HG03159 (cell line): ENCODE measurements at regions not wholly inside any gene's neighbourhood (a gene's known extent, or its start where the extent isn't known, plus 50 kb on each side); places are given as distances from the start of the nearest gene placed in this dataset.

Experiments used
- ATAC-seq: cut with Tn5 transposase; IDR thresholded peaks from one replicate; pipeline ENCODE4 v1.9.1; 2021; ENCODE audit warnings: mild to moderate bottlenecking, moderate library complexity; ENCODE audit not compliant: unreplicated experiment

GRCh38 chr1:208509072-208509471 is 264.9 kb upstream of the PLXNA2 start:
- ATAC-seq = no peak

- ATAC-seq = no peak
Observed at GRCh38 chr1:208510192-208510952, 266.2 kb upstream of the PLXNA2 start.

GRCh38 chr1:208511242-208511860 is 267.2 kb upstream of the PLXNA2 start:
- no peak for ATAC-seq

- no peak for ATAC-seq
Observed at GRCh38 chr1:208513799-208514198, 269.6 kb upstream of the PLXNA2 start.

- ATAC-seq = no peak
Observed at GRCh38 chr1:208515129-208515528, 270.9 kb upstream of the PLXNA2 start.

- ATAC-seq = no peak
Observed at GRCh38 chr1:208516780-208517179, 272.6 kb upstream of the PLXNA2 start.

GRCh38 chr1:208520438-208521099 is 276.4 kb upstream of the PLXNA2 start:
- no peak for ATAC-seq

- ATAC-seq = no peak
Observed at GRCh38 chr1:208521534-208521933, 277.4 kb upstream of the PLXNA2 start.

- ATAC-seq = no peak
Observed at GRCh38 chr1:208523007-208523406, 278.8 kb upstream of the PLXNA2 start.

- ATAC-seq = no peak
Observed at GRCh38 chr1:208524376-208524775, 280.2 kb upstream of the PLXNA2 start.

GRCh38 chr1:208524925-208525324 is 280.7 kb upstream of the PLXNA2 start:
- ATAC-seq = no peak

- ATAC-seq = no peak
Observed at GRCh38 chr1:208525417-208525816, 281.2 kb upstream of the PLXNA2 start.

GRCh38 chr1:208526613-208527125 is 282.5 kb upstream of the PLXNA2 start:
- ATAC-seq = no peak

GRCh38 chr1:208527156-208527555 is 283.0 kb upstream of the PLXNA2 start:
- ATAC-seq = no peak

- no peak for ATAC-seq
Observed at GRCh38 chr1:208528578-208529240, 284.5 kb upstream of the PLXNA2 start.

GRCh38 chr1:208531003-208531750 is 287.0 kb upstream of the PLXNA2 start:
- no peak for ATAC-seq

GRCh38 chr1:208533746-208534598 is 289.8 kb upstream of the PLXNA2 start:
- ATAC-seq = no peak

GRCh38 chr1:208534599-208534897 is 290.4 kb upstream of the PLXNA2 start:
- no peak for ATAC-seq

GRCh38 chr1:208534979-208535378 is 290.8 kb upstream of the PLXNA2 start:
- ATAC-seq = no peak

- ATAC-seq = no peak
Observed at GRCh38 chr1:208535511-208535910, 291.3 kb upstream of the PLXNA2 start.
